Thyroid gland (tissue), 4 donors: ENCODE measurements at regions not wholly inside any gene's neighbourhood (a gene's known extent, or its start where the extent isn't known, plus 50 kb on each side); places are given as distances from the start of the nearest gene placed in this dataset.

Source experiments
- POLR2A ChIP-seq, 2 donors: fragments of 450-650 bp; IDR thresholded peaks; one replicate each; pipeline ENCODE4 v1.6.1; 2017; ENCODE audit warnings: antibody characterized with exemption in 2 of 2, mild to moderate bottlenecking in 2 of 2, moderate library complexity in 1 of 2
- TF ChIP-seq, protein P1 (sequence below), 6 experiments: fragments of 200-600 bp in 3 of 6; fragments of 450-650 bp in 3 of 6; sonication (generic) in 3 of 6; IDR thresholded peaks; one replicate each; pipeline ENCODE4 v1.5.1; 2016 to 2019; ENCODE audit warnings: antibody characterized with exemption in 6 of 6, mild to moderate bottlenecking in 2 of 6, inconsistent platforms in 1 of 6, moderate library complexity in 1 of 6

DNA sequence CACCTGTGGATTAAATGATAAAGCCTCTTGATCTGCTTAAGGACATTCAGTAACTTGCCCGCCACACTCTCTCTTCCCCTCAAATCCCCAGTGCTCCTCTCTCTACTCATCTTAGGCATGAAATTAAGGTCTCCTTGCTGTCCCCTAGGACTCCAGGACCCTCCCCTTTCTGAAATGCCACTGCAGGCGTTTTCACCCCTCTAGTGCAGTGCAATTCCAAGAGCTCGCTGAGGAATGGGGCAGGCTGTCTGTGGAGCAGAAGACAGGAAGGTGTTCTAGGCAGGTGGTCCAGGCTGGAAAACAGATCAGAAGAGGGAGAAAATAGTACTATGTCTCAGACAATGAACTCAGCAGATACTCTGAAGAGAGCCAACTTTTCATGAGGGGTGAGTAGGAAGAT, 55.8 kb upstream of the ARHGAP42 start:
- TF ChIP-seq, protein P1, sequence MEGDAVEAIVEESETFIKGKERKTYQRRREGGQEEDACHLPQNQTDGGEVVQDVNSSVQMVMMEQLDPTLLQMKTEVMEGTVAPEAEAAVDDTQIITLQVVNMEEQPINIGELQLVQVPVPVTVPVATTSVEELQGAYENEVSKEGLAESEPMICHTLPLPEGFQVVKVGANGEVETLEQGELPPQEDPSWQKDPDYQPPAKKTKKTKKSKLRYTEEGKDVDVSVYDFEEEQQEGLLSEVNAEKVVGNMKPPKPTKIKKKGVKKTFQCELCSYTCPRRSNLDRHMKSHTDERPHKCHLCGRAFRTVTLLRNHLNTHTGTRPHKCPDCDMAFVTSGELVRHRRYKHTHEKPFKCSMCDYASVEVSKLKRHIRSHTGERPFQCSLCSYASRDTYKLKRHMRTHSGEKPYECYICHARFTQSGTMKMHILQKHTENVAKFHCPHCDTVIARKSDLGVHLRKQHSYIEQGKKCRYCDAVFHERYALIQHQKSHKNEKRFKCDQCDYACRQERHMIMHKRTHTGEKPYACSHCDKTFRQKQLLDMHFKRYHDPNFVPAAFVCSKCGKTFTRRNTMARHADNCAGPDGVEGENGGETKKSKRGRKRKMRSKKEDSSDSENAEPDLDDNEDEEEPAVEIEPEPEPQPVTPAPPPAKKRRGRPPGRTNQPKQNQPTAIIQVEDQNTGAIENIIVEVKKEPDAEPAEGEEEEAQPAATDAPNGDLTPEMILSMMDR (IDR thresholded peaks at IDR 0.05), result no peak
- TF ChIP-seq POLR2A (IDR thresholded peaks at IDR 0.05), result no peak
